ENCODE measurements at regions not wholly inside any gene's neighbourhood (a gene's known extent, or its start where the extent isn't known, plus 50 kb on each side); places are given as distances from the start of the nearest gene placed in this dataset.

DNA sequence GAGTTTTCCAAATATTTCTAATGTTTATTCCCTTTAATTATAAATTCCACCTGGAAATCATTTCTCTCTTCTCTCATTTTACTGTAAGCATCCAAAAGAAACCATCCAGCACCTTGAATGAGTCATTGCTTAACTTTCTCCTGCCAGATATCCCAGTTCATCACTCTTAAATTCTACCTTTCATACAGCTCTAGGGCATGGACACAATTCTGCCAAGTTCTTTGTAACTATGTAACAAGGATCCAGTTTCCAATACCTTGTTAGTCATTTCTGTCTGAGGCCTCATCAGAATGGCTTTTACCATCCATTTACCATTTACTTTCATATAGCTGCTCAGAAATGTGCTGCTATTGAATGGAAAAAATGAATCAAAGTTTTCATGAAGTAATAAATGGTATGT, 455.4 kb upstream of the TENM4 start:
- DNase-seq = no peak

GRCh38 chr11:79894111-79894510, 453.3 kb upstream of the TENM4 start:
- no peak for DNase-seq

DNA sequence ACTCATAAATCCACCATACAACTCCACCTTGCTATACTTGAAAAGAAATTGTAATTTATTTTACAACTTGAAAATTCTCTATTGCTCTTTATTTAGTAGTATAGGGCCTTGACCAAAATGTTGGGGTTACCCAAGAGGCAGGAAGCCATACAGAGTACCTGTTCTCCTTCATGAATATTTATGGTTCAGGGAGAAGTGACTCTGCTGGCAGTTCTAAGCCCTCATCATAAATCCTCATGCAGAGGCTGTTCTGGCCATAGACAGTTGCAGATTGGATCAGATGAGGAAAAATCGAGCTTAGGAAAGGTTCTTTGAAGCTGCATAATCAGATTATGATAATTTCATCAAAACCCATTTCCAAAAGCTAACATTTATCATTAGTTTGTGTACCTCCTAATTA, 449.4 kb upstream of the TENM4 start:
- no peak for DNase-seq

- no peak for DNase-seq
These were observed 424.1 kb upstream of the TENM4 start for GRCh38 chr11:79864882-79865281.

DNA sequence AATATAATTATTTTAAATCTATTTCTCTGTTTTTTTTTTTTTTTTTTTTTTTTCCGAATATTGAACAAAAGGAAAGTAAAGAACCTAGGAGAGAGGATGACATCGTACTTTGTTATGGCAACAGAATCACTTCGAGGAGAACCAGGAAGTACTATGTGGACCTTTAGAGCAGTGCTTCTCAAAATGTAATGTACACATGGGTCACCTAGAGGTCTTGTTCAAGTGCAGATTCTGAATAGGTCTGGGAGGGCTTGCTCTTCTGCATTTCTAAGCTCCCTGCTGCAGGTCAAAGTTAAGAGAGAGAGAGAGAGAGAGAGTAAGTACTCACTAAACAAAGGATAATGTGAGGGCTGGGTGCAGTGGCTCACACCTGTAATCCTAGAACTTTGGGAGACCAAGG, 419.5 kb upstream of the TENM4 start:
- no peak for DNase-seq

- DNase-seq = no peak
These were observed 416.8 kb upstream of the TENM4 start for GRCh38 chr11:79857377-79858214.

DNA sequence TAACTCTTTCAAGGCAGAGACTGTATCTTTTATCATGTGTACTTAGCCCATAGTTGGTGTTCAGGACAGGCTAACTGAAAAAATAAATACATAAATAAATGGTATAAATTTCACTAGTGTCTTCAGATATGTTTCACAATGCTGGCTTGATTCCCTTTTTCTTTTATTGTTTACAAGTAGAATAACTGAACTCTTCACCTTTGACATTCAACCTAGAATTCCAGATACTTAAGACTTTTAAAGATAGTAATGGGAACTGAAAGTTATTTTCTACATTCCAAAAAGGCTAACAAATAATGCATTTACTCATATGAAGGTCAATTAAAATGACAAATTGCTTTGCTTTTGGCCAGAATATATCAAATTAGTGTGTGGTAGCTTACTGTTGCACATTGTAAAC, 411.3 kb upstream of the TENM4 start:
- no peak for DNase-seq

DNA sequence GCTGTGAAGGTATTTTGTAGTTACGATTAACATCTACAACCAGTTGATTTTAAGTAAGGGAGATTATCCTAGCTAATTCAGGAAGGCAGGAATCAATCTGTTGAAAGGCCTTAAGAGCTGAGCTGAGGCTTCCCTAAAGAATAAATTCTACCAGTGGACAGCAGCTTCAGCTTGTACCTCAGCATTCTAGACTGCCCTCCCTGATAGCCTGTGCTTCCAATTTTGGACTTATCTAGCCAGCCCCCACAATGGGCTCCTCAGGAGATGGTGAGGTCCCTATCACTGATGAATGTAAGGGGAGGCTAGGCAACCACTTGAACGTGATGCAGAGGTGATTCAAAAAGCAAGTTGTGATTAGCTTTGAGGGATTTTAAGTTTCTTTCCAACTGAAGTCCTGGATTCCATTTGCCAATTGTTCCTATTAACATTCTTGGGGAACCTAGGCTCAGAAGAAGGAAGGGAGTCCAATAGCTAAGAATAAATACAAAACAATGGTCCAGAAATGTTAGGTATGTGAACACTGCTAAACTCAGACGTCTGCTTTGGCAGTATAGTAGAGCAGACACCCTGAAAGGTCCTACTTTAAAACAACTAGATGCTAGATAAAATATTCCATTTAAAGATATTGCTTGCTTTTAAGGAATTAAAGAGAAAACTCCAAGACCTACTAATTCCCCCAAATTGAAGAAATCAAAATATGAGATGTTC, 404.3 kb upstream of the TENM4 start:
- DNase-seq = no peak

GRCh38 chr11:79834015-79834414, 393.2 kb upstream of the TENM4 start:
- DNase-seq = no peak

DNA sequence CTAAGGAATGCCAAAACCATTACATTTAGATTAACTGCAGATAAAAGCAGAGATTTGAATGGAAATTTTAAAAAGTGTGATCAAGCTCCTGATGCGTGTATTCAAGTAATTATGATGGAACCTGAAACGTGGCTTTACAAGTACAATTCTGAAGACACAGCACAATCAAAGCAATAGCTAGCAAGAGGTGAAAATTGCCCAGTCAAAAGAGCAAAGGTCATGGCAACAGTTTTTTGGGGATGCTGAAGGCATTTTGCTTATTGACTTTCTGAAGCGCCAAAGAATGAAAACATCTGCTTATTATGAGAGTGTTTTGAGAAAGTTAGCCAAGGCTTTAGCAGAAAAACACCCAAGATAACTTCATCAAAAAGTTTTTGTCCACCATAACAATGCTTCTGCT, 389.6 kb upstream of the TENM4 start:
- no peak for DNase-seq

DNA sequence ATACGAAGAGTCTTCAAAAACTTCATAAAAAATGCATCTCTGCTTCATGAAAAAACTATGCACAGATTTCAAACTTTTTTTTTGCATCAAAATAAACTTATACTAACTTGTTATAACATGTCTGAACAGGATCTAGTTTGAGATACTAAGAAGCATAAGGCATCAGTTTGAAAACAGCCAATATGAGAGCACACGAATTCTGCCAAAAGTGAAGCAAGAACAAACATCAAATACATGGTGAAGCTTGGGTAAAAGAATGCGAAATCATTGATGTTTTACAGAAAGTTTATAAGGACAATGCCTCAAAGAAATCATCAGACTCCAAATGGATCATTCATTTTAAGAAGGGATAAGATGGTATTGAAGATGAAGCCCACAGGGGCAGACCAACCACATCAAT, 389.1 kb upstream of the TENM4 start:
- DNase-seq = no peak

- no peak for DNase-seq
These were observed 381.9 kb upstream of the TENM4 start for GRCh38 chr11:79822766-79823165.

- DNase-seq = no peak
These were observed 372.7 kb upstream of the TENM4 start for GRCh38 chr11:79813551-79813950.

- DNase-seq = no peak
These were observed 368.7 kb upstream of the TENM4 start for GRCh38 chr11:79809487-79809886.

- no peak for DNase-seq
These were observed 366.7 kb upstream of the TENM4 start for GRCh38 chr11:79807506-79807905.

DNA sequence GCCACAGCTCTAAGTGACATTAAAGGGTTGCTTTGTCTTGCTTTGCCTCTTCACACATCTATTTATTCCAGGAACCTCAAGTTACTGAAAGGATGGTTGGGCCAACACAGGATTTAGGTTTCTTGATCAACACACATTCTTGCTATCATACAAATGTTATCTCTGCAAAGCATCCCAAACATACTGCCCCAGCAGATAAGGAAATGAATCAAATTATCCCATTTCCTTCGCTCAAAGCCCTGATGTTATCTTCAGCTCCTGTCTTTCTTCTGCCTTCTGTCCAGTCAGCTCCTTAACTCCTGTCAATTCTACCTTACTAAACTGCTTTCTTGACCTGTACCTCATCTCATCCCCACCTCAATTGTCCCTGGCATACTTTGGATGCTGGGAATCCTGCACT, 355.9 kb upstream of the TENM4 start:
- DNase-seq = no peak

DNA sequence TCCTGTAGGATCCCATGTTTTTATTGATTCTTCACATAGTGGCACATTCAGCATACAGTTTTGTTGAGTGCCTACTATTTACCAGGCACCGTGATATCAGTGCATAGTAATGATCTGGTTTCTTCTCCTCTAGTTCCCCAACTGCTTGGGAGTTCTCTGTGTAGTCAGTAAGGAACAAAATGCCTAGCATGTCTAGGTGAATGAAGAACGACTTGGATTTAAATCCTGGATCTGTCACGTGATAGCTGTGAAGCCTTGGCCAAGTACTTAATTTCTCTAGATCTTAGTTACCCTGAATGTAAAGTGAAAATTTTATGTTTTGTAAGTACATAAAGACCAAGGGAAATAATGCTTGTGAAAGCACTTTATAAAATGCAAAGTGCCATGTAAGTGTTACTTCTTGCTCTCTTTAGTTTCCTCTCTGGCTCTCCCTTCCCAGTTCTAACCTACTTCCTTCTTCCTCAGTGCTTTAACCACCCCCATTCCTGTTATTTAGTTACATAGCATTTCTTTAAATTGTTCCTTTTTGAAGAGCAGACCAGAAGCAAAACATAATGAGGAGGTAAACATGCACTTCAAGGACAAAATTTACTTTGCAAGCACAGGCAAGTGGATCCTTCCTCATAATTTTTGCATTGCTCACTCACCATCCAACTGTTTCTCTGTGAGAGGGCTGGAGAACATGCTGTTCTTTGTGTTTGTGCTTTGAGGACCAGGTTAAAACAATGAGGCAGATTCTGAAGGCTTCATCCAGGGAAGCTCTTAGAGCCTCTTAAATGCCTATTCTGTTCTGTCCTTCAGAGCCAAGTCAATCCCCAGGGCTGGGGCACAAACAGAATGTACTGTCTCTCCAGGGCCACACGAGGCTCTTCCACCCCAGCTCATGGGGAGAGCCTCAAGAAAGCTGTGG, 353.9 kb upstream of the TENM4 start:
- no peak for DNase-seq

- DNase-seq = no peak
These were observed 353.2 kb upstream of the TENM4 start for GRCh38 chr11:79794057-79794456.

DNA sequence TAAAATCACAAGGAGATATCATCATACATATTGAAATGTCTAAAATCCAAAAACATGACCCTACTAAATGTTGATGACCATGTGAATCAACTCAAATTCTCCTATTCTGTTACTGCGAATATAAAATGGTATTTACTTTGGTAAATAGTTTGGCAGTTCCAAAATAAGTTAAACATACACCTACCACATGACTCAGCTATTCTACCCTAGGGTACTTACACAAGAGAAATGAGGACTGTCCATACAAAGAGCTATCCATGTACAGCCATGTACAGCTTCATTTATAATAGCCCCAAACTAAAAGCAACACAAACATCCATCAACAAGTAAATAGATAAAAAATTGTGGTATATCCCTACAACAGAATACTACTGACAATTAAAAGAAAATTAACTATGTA, 346.1 kb upstream of the TENM4 start:
- DNase-seq = no peak

DNA sequence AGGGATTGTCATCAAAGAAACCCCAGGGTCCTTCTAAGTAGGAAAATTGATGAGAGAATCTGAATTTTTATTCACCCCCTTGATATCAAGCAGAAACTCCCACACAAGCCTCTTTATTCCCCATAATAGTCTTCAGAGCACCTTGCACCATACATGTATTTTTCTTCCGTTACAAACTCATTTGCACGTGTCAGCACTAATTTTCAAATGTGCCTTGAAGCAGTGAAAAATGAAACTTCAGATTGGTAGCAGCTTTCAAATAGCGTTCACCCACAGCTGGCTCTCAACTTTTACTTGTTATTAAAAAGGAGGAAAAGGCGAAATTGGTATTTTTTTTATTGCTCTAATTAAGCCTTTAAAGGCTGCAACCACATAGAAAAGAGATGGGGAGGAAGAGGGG, 343.0 kb upstream of the TENM4 start:
- no peak for DNase-seq

GRCh38 chr11:79768343-79768742, 327.5 kb upstream of the TENM4 start:
- DNase-seq = no peak

- peak; percentile 25 for DNase-seq
These were observed 321.6 kb upstream of the TENM4 start for GRCh38 chr11:79762279-79762921.

DNA sequence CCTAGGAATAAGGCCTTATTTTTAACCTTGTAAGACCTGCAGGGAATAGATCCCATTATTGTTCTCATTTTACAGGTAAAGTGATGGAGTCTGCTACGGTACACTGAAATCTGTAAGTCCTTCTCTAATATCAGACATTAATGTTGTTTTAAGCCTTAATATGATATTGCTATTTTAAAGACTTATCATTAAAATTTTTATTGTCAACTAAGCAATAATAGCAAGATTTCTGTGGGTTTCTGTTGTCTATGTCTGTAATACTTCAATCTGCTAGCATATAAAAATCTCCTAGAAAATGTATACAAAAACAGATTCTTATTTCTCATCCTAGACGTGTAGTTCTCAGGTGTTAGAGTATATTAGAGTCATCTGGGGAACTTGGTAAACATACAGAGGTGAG, 317.5 kb upstream of the TENM4 start:
- no peak for DNase-seq
